HG02973 (cell line): ENCODE measurements at regions not wholly inside any gene's neighbourhood (a gene's known extent, or its start where the extent isn't known, plus 50 kb on each side); places are given as distances from the start of the nearest gene placed in this dataset.
"Not testable (repeated sequence)": the region's sequence is repeated elsewhere in the genome, so short reads cannot be mapped to it uniquely, and the experiment has no call there.

ENCODE experiments used
- ATAC-seq: cut with Tn5 transposase; IDR thresholded peaks from one replicate; pipeline ENCODE4 v1.9.1; 2021; ENCODE audit warnings: moderate library complexity; ENCODE audit not compliant: unreplicated experiment

- no peak for ATAC-seq
These were observed 137.2 kb downstream of the TFCP2L1 start for GRCh38 chr2:121147766-121148165.

- ATAC-seq = no peak
These were observed 136.5 kb downstream of the TFCP2L1 start for GRCh38 chr2:121148481-121148880.

- no peak for ATAC-seq
These were observed 135.6 kb downstream of the TFCP2L1 start for GRCh38 chr2:121149384-121149783.

- no peak for ATAC-seq
These were observed 134.9 kb downstream of the TFCP2L1 start for GRCh38 chr2:121150126-121150525.

GRCh38 chr2:121150713-121151112 is 134.3 kb downstream of the TFCP2L1 start:
- no peak for ATAC-seq

GRCh38 chr2:121151311-121152109 is 133.5 kb downstream of the TFCP2L1 start:
- ATAC-seq = no peak

GRCh38 chr2:121152861-121153260 is 132.1 kb downstream of the TFCP2L1 start:
- ATAC-seq = no peak

GRCh38 chr2:121153516-121153915 is 131.5 kb downstream of the TFCP2L1 start:
- no peak for ATAC-seq

GRCh38 chr2:121155502-121156056 is 129.4 kb downstream of the TFCP2L1 start:
- no peak for ATAC-seq

GRCh38 chr2:121157481-121157880 is 127.5 kb downstream of the TFCP2L1 start:
- not testable (repeated sequence) for ATAC-seq

GRCh38 chr2:121159291-121160071 is 125.5 kb downstream of the TFCP2L1 start:
- no peak for ATAC-seq

- no peak for ATAC-seq
These were observed 124.6 kb downstream of the TFCP2L1 start for GRCh38 chr2:121160366-121160765.

- ATAC-seq = no peak
These were observed 123.7 kb downstream of the TFCP2L1 start for GRCh38 chr2:121161272-121161671.

GRCh38 chr2:121162893-121163292 is 122.1 kb downstream of the TFCP2L1 start:
- ATAC-seq = no peak

GRCh38 chr2:121164042-121164441 is 121.0 kb downstream of the TFCP2L1 start:
- ATAC-seq = no peak

- no peak for ATAC-seq
These were observed 119.9 kb downstream of the TFCP2L1 start for GRCh38 chr2:121165038-121165542.
